Jurkat, Clone E6-1 (cell line): ENCODE measurements at regions not wholly inside any gene's neighbourhood (a gene's known extent, or its start where the extent isn't known, plus 50 kb on each side); places are given as distances from the start of the nearest gene placed in this dataset.

Experiments
- DNase-seq: peaks from one replicate; pipeline ENCODE4 v3.0.0-alpha.2; 2011; ENCODE audit warnings: low read depth, low spot score
- H3K4me3 ChIP-seq: 2 replicates; pipeline ENCODE4 v1.5.1; 2011; ENCODE audit warnings: mild to moderate bottlenecking, low read length, control low read depth, moderate library complexity

GRCh38 chr6:166106076-166106686 is 61.5 kb downstream of the TBXT start:
- DNase-seq = peak; percentile 71
- no peak overlapping the region for H3K4me3 ChIP-seq

DNA sequence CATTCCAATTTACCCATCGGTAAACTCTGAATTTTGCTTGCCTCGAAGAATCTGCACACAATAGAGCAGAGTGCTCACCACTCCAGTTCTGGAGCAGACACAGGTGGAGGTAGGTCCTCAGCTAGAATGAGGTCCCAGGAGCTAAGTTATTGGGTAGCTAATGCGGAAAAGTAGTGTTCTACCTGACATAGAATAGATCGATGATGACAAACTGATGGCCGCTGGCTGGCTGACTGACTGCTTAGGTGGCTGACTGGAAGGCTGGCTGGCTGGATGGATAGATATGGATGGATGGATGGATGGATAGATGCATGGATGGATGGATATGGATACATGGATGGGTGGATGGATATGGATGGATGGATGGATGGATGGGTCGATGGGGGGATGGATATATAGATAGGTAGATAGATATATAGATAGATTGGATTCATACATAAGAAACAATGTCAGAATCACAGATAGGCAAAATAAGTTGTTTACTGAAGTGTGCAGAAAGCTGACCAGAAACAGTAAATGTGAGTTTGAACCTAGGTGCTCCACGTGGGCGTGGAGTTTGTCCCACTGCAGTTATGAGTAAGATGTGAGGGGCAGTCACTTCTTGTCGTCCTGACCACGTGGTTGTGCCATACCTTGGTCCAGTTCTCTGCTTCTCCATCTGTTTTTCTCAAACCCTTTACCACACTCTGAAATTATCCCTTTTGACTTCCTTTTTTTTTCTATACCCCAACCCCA is 62.1 kb downstream of the TBXT start:
- DNase-seq = no peak
- no peak overlapping the region for H3K4me3 ChIP-seq

GRCh38 chr6:166104872-166105271 is 62.8 kb downstream of the TBXT start:
- DNase-seq = no peak

DNA sequence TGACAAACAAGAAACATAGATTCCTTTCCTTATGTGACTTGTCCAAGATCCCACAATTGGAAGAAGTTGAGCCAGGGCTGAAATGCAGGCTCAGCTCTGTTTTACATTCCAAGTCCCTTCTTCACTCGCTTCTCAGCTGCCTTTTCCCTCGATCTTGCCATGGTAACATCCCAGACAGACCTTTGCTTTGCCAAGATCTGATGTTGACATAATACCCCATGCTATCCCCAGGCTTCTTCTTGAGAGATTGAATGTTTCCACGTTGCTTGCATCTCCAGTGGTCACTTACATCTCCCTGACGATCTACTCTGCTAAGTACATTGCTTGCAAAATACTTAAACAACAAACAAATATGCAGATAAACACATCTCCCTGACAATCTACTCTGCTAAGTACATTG is 63.5 kb downstream of the TBXT start:
- H3K4me3 ChIP-seq = no peak overlapping the region
- no peak for DNase-seq

More at GRCh38 chr6:166104872-166105271, 62.8 kb downstream of the TBXT start:
- H3K4me3 ChIP-seq = no peak overlapping the region

DNA sequence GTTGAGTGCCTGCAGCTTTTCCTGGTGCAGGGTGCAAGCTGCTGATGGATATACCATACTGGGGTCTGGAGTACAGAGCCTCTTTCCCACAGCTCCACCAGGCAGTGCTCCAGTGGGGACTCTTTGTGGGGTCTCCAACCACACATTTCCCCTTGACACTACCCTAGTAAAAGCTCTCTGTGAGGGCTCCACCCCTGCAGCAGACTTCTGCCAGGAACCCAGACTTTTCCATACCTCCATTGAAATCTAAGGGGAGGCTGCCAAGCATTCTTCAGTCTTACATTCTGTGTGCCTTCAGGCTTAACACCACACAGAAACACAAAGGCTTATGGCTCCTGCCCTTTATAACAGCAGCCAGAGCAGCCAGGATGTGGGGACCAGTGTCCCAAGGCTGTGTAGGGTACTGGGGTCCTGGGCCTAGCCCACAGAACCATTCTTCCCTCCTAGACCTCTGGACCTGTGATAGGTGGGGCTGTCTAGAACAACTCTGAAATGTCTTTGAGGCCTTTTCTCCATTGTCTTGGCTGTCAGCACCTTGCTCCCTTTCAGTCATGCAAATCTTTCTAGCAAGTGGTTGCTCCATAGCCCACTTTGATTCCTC is 65.7 kb downstream of the TBXT start:
- DNase-seq = no peak
- no peak overlapping the region for H3K4me3 ChIP-seq

GRCh38 chr6:166097914-166098522 is 69.6 kb downstream of the TBXT start:
- H3K4me3 ChIP-seq = peak overlapping the region; percentile 38
- DNase-seq = peak; percentile 59

DNA sequence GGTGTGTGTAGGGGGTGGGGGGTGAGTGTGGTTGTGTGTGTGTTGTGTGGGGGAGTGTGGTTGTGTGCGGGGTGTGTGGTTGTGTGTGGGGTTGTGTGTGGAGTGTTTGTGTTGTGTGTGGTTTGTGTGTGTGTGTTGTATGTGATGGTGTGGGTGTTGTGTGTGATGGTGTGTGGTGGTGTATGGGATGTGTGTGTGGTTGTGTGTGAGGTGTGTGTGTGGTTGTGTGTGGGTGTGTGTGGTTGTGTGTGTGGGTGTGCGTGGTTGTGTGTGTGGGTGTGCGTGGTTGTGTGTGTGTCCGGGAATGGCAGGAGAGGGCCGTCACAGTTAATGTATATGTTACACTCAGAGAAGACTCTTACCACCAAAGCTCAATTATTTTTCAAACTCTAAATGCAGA is 79.8 kb downstream of the TBXT start:
- no peak for DNase-seq
- no peak overlapping the region for H3K4me3 ChIP-seq

DNA sequence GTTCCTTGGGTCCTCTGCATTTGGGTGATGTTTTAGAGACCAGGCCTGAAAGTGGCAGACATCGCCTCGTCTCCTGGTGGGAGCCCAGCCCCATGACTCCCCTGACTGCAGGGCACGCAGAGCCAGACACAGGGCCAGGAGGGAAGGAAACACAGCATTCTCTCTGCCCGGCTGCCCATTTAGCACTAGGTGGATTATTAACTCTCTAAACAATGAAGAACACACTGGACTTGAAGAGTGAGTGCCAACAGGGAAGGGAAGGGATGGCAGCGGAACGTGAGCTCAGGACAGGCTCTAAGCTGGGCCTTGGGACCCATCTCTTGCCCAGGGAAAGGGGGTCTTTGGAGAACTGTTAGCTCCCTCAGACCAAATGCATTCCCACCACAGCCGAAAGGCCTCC is 80.4 kb downstream of the TBXT start:
- no peak for DNase-seq
- no peak overlapping the region for H3K4me3 ChIP-seq

- DNase-seq = no peak
Measured at GRCh38 chr6:166085500-166085899, 82.2 kb downstream of the TBXT start.

GRCh38 chr6:166084951-166085350 is 82.7 kb downstream of the TBXT start:
- no peak overlapping the region for H3K4me3 ChIP-seq
- DNase-seq = no peak

More at GRCh38 chr6:166085500-166085899, 82.2 kb downstream of the TBXT start:
- H3K4me3 ChIP-seq = no peak overlapping the region

DNA sequence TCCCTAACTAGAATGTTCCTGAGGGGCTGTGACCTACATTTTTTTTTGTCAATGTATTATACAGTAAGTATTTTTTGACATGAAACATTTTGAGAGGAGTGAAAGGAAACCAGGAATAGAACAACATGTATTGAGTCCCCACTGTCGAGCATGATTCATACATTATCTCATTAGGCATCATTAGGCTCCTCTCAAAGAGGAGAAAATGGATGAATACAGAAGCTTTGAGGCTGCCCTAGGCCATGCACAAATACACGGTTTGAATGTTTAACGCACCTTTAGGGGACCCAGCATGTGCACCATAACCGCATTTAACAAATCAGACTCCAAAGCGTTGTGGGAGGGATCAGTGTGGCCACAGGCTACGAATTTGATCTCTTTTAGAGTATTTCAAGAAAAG is 87.8 kb downstream of the TBXT start:
- H3K4me3 ChIP-seq = no peak overlapping the region
- DNase-seq = no peak

DNA sequence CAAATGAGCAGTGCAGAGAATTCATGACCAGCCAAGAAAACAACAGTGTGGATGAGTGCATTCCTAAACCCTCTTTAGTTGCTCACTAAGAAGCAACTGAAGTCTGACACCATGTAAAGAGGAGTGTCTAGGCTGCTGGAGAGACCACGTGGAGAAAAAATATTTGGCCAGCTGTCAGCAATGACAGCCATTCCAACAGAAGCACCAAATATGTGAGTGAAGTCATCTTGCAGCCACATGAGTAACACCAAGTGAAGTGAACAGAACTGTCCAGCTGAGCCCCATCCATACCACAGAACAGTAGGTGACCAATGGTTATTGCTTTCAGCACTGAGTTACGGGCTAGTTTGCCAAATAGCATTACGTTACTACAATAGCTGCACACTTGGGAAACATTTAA is 89.4 kb downstream of the TBXT start:
- no peak for DNase-seq
- no peak overlapping the region for H3K4me3 ChIP-seq

- peak; percentile 7 for DNase-seq
- H3K4me3 ChIP-seq = no peak overlapping the region
Measured at GRCh38 chr6:166076625-166077024, 91.0 kb downstream of the TBXT start.

DNA sequence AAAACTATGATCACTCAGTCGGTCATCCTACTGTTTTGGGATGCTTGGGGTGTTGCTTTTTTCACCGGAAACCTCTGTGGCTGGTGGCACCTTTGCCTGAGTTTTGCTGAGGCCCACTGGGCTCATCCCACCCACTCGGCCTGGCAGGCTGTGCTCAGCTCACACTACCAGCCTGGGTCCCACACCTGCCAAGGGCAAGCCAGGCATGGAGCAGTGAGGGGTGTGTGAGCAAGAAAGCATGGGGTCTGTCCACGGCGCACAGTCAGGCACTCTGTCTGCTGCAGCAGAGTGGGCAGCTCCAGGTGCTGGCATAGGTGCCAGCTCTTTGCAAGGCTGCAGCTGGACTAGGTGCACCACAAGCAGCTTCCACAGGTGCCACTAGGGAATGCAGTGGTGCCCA is 91.7 kb downstream of the TBXT start:
- H3K4me3 ChIP-seq = no peak overlapping the region
- DNase-seq = no peak

GRCh38 chr6:166075186-166075585 is 92.5 kb downstream of the TBXT start:
- DNase-seq = no peak
- no peak overlapping the region for H3K4me3 ChIP-seq

DNA sequence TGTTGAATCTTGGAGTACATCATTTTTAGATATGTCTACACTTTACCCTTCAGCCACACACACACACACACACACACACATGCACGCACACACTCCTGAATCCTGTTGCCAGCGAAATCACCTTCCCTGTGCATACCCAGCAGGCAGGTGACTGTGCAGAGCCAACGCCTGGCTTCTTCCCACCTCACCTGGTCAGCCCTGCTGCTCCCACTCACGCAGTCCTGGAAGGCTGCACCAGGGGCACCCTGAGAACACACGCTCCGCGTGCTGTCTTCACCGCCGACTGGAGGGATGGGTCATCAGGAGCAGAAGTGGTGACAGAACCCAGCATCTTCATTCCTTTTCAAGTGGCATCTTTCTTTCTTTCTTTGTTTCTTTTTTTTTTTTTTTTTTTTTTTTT is 94.6 kb downstream of the TBXT start:
- H3K4me3 ChIP-seq = no peak overlapping the region
- DNase-seq = no peak

GRCh38 chr6:166068768-166069167 is 98.9 kb downstream of the TBXT start:
- no peak overlapping the region for H3K4me3 ChIP-seq
- DNase-seq = no peak

DNA sequence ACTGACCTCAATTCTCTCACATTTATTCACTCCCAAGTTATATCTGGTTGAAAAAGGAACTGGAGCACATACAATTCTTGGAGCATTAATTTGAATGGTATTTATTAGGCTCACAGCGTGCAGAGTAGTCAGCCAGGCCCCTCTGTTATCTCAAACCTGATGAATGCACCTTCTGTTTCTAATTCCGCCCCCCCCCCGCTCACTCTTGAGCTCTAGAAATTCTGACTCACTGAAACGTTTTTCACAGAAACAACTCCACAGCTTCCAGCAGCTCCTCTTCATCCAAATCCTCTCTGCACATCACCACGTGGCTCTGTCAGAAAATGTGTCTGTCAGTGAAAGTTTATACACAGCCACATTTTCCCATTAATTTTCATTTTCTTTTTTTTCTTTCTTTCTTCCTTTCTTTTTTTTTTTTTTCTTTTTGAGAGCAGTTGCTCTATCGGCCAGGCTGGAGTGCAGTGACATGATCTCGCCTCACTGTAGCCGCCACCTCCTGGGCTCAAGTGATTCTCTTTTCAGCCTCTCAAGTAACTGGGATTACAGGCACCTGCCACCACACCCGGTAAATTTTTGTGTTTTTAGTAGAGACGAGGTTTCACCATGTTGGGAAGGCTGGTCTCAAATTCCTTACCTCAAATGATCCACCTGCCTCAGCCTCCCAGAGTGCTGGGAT is 109.4 kb downstream of the TBXT start:
- H3K4me3 ChIP-seq = no peak overlapping the region
- DNase-seq = no peak

- no peak overlapping the region for H3K4me3 ChIP-seq
- no peak for DNase-seq
Measured at GRCh38 chr6:166057431-166057830, 110.2 kb downstream of the TBXT start.

DNA sequence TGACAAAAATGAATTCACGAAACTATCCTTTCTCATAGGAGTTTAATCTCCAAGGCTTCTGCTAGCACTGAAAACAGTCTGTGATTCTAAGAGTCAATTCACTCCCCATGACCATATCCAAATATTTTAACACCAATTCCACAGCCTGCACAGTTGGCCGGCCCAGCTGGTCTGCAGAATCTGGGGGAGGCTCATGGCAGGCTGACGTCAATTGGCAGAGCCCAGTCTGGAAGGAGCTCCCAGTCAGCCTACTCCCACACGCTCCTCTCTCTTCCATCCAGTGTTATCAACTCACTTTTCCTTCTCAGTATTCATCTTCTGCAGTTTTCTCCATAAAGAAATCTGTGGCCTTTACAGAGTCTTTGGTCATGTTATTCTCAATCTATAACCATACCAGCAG is 111.0 kb downstream of the TBXT start:
- no peak for DNase-seq
- no peak overlapping the region for H3K4me3 ChIP-seq
